ENCODE measurements at regions not wholly inside any gene's neighbourhood (a gene's known extent, or its start where the extent isn't known, plus 50 kb on each side); places are given as distances from the start of the nearest gene placed in this dataset.

DNA sequence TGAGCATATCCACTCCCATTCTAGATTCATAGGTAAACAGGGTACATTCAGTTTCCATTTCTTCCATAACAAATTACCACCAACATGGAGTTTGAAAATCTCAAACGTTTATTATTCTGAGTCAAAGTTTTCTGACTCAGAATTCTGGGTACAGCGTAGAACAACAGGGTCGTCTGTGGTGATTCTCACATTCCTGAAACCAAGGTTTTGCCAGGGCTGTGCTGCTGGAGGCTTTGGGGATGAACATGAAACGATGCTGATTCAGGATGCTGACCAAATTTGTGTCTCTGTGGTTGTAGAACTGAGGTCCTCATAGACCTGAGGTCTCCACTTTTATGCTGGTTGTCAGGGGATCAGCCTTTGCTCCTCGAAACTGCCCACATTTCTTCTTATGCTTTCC lies 255.7 kb downstream of the DSEL start:
- no peak for DNase-seq
- Mint-ChIP-seq H3K4me1 (peaks cover 28% of the 10 kb centered on the region), H3K27me3 (no peaks in the 10 kb centered on the region), H3K9me3 (no peaks in the 10 kb centered on the region), H3K36me3 (ENCODE audit: low read depth) (no peaks in the 10 kb centered on the region), H3K4me3 (no peak overlapping the region), H3K27ac (no peak overlapping the region)
- no peak for ATAC-seq

DNA sequence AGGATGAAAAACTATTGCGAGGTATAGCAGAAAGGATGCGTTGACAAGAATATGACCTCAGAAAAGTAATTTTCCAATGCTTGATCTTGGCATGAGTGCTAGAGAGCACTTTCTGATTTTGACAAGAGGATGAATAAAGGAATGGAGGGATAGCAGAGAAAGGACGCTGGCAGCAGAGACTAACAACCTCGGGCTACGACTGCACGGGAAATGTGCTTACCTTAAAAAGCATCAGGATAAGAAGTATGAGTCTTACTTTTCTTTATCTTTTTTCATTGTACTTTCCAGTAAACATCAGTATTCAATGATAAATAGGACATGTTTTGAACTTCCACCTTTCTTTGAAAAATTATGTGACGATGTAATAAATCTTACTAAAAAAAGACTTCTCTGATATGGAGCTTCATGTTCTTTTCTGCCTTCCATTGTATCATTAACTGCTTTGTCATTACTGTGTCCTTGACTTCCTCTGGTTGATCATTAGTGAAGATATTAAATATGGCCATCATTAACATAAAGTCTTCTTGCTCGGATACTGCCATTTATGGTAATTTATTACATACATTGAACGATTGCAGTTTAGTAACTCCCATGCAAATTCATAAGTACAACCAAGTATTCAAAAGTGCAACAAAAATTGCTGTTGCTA lies 265.6 kb downstream of the DSEL start:
- no peaks in the 10 kb centered on the region for H3K9me3 Mint-ChIP-seq
- H3K27ac Mint-ChIP-seq, result no peak overlapping the region
- H3K36me3 Mint-ChIP-seq (ENCODE audit: low read depth), result no peaks in the 10 kb centered on the region
- no peak for ATAC-seq
- H3K4me1 Mint-ChIP-seq, result no peaks in the 10 kb centered on the region
- no peaks in the 10 kb centered on the region for H3K27me3 Mint-ChIP-seq
- DNase-seq, result no peak
- no peak overlapping the region for H3K4me3 Mint-ChIP-seq

DNA sequence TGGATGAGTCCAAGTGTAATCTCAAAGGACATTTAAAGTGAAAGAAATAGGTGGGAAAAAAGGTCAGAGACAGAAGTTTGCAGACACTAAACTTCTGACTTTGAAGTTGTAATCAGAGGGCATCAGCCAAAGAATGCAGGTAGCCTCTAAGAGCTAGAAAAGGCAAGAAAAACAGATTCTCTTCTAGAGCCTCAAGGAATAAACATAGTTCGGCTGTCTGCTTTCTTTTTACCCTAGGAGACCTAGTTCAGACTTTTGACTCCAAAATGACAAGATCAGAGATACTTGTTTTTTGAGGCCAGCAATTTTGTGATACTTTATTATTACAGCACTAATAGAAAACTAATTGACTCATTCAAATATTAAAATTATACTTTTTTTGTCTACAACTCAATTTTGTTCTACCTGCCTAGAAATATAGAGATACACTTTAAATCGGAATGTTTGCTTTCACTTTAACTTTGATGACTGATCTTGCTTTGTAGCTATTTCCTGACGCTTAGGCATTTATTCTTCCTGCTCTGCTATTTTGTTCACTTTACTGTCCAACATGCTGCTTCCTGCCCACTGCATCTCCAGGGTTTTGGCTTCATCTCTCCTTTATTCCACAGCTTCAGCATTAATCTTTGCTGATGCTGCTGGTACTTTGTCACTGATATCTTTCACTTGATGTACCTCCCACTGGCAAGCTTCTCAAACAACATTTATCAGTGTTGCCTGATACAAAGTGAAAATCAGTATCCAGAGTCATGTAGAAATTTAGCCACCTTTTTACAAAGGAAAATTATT lies 272.5 kb downstream of the DSEL start:
- Mint-ChIP-seq H3K27ac (peak overlapping the region; percentile 75), H3K4me1 (peaks cover 38% of the 10 kb centered on the region), H3K4me3 (peak overlapping the region; percentile 84), H3K9me3 (no peaks in the 10 kb centered on the region), H3K36me3 (ENCODE audit: low read depth) (no peaks in the 10 kb centered on the region), H3K27me3 (no peaks in the 10 kb centered on the region)
- DNase-seq (no peak), ATAC-seq (no peak)

DNA sequence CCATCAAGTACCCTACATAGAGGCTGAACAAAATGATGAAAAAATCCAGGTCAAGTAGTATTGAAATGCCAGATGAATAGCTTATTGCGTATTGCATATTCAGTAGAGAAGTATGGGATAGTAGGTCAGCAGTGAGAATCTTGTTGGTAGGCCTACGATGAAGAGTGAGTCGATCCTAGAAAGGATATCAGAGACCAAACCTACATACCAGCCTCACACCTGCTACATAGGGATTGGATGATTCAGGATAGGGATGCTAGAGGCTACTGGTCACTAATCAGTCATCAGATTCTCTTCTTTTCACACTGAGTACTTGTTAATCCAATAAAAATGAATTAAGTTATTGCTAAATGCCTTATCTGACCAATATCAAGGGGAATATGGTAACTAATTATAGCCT lies 274.5 kb downstream of the DSEL start:
- peaks cover 38% of the 10 kb centered on the region for H3K4me1 Mint-ChIP-seq
- ATAC-seq (no peak), DNase-seq (no peak)
- no peaks in the 10 kb centered on the region for H3K9me3 Mint-ChIP-seq
- no peaks in the 10 kb centered on the region for H3K27me3 Mint-ChIP-seq
- H3K4me3 Mint-ChIP-seq, result no peak overlapping the region
- H3K27ac Mint-ChIP-seq, result no peak overlapping the region
- H3K36me3 Mint-ChIP-seq (ENCODE audit: low read depth), result no peaks in the 10 kb centered on the region

DNA sequence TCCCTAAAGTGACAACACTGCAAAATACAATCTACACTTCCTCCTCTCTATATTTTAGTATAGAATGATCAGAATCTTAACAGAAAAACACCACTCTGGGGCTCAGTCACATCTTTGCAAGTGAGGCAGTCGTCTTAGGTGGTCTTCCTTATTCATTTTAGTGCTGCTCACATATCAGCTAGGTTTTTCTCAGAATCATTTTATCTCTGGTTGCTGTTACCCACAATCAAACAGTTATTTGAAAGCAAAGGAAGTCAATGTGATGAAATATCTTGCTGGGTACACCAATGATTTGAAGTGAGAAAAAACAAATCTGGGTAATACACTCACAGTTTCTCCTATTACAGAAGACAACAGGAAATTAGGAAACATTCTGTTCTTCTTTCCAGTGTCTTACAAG lies 275.2 kb downstream of the DSEL start:
- no peak overlapping the region for H3K27ac Mint-ChIP-seq
- ATAC-seq (no peak), DNase-seq (no peak)
- H3K4me3 Mint-ChIP-seq, result no peak overlapping the region
- H3K4me1 Mint-ChIP-seq, result peaks cover 38% of the 10 kb centered on the region
- H3K9me3 Mint-ChIP-seq, result no peaks in the 10 kb centered on the region
- H3K27me3 Mint-ChIP-seq, result no peaks in the 10 kb centered on the region
- H3K36me3 Mint-ChIP-seq (ENCODE audit: low read depth), result no peaks in the 10 kb centered on the region

DNA sequence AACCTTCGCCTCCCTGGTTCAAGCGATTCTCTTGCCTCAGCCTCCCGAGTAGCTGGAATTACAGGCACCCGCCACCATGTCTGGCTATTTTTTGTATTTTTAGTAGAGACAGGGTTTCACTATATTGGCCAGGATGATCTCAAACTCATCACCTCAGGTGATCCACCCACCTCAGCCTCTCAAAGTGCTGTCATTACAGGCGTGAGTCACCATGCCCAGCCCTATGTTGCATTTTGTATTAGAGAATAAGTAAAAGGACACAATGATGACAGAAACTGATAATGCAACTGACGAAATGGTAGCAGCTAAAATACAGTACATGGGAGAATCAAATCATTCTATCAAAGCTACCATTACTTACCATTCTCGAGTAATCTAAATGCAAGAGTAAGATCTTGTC lies 276.7 kb downstream of the DSEL start:
- Mint-ChIP-seq H3K9me3 (no peaks in the 10 kb centered on the region), H3K27me3 (no peaks in the 10 kb centered on the region), H3K36me3 (ENCODE audit: low read depth) (no peaks in the 10 kb centered on the region), H3K4me3 (no peak overlapping the region), H3K4me1 (peaks cover 38% of the 10 kb centered on the region), H3K27ac (no peak overlapping the region)
- DNase-seq, result peak; percentile 6
- ATAC-seq, result no peak

DNA sequence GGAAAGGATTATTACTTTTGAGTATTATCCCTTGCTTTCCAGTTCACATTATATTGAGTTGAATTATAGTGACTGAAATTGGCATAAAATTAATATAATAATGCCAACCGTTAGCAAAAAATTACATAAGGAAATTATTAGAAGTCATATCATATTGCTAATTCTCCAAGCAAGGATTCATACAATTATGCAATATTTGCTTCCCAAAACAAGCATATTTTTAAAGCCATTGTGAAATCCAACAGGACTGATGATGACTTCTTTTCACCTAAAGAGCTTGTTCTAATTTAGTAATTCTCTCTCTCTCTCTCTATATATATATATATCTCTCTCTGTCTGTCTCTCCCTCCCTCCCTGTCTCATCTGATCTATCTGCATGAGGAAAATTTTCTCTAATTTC lies 283.5 kb downstream of the DSEL start:
- no peaks in the 10 kb centered on the region for H3K36me3 Mint-ChIP-seq (ENCODE audit: low read depth)
- H3K4me3 Mint-ChIP-seq, result no peak overlapping the region
- no peaks in the 10 kb centered on the region for H3K4me1 Mint-ChIP-seq
- DNase-seq (no peak), ATAC-seq (no peak)
- peaks cover 3% of the 10 kb centered on the region for H3K9me3 Mint-ChIP-seq
- no peaks in the 10 kb centered on the region for H3K27me3 Mint-ChIP-seq
- H3K27ac Mint-ChIP-seq, result no peak overlapping the region

DNA sequence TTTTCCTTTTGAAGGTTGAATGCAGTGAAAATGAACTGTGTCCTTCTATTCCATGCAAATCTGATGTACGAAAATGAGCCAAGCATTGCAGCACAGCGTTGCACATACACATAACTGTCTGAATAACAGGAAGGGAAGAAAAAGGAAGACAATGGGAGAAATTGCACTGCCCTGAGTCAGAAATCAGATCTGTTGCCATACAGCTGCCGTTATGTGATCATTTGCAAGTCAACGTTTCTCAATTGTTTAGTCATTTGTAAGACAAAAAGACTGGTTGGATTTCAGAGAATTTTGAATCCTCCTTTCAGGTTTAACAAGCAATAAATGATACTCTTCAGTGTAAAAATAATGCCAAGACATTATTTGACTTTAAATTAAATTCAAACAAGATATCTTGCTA lies 284.1 kb downstream of the DSEL start:
- Mint-ChIP-seq H3K4me3 (no peak overlapping the region), H3K9me3 (peaks cover 3% of the 10 kb centered on the region), H3K36me3 (ENCODE audit: low read depth) (no peaks in the 10 kb centered on the region), H3K27ac (no peak overlapping the region), H3K27me3 (no peaks in the 10 kb centered on the region), H3K4me1 (no peaks in the 10 kb centered on the region)
- ATAC-seq, result no peak
- no peak for DNase-seq

DNA sequence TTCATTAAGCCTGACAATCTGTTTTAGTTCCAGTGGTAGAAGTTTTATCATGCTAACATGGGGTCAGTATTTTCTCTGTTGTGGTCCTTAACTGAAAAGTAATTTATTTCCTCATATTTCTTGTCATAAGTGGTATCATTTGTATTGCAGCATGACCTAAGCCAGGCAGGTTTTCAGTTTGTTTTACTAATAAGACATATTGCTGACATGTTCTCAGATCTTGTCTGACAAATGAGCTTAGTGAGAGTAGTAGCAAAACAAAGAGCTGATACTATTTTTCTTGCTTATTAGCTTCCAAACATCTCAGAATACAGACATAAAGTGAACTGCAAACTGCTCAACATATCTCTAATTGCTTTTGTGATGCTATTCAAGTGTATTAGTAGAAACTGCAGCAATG lies 293.6 kb downstream of the DSEL start:
- no peaks in the 10 kb centered on the region for H3K36me3 Mint-ChIP-seq (ENCODE audit: low read depth)
- H3K27ac Mint-ChIP-seq, result no peak overlapping the region
- ATAC-seq (no peak), DNase-seq (no peak)
- H3K4me3 Mint-ChIP-seq, result no peak overlapping the region
- no peaks in the 10 kb centered on the region for H3K9me3 Mint-ChIP-seq
- peaks cover 3% of the 10 kb centered on the region for H3K4me1 Mint-ChIP-seq
- no peaks in the 10 kb centered on the region for H3K27me3 Mint-ChIP-seq

DNA sequence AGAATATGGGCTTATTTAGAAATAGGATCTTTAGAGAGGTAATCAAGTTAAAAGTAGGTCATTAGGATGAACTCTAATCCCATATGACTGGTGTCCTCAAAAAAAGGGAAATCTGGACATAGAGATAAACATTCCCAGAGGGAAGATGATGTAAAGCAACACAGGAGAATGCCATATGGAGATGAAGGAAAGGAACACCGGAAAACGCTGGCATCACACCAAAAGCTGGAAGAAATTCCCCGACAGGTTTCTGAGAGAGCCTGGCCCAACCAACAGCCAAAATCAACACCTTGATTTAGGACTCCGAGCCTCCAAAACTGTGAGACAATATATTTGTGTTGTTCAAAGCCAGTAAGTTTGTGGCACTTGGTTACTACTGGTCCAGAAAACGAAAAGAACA lies 296.7 kb downstream of the DSEL start:
- Mint-ChIP-seq H3K4me1 (peaks cover 4% of the 10 kb centered on the region), H3K27me3 (no peaks in the 10 kb centered on the region), H3K4me3 (no peak overlapping the region), H3K36me3 (ENCODE audit: low read depth) (no peaks in the 10 kb centered on the region), H3K9me3 (no peaks in the 10 kb centered on the region), H3K27ac (no peak overlapping the region)
- no peak for ATAC-seq
- no peak for DNase-seq

DNA sequence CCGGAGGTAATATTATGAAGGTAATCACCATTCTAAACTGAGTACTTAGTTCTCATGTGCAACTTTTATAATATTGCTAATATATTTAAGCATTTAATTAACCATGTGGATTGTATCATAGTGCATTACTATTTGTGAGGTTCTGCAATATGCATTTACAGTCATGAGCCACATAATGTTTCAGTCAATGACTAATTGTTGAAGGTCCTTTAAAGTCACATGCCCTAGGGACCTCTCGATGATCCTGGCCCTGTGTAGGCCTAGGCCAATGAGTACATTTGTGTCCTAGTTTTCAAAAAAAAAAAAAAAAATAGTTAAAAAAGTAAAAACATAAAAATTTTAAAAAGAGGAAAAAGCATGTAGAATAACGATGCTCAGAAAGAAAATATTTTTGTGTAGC lies 298.0 kb downstream of the DSEL start:
- peaks cover 4% of the 10 kb centered on the region for H3K4me1 Mint-ChIP-seq
- no peaks in the 10 kb centered on the region for H3K36me3 Mint-ChIP-seq (ENCODE audit: low read depth)
- DNase-seq (no peak), ATAC-seq (no peak)
- H3K9me3 Mint-ChIP-seq, result no peaks in the 10 kb centered on the region
- no peak overlapping the region for H3K4me3 Mint-ChIP-seq
- no peaks in the 10 kb centered on the region for H3K27me3 Mint-ChIP-seq
- H3K27ac Mint-ChIP-seq, result no peak overlapping the region

DNA sequence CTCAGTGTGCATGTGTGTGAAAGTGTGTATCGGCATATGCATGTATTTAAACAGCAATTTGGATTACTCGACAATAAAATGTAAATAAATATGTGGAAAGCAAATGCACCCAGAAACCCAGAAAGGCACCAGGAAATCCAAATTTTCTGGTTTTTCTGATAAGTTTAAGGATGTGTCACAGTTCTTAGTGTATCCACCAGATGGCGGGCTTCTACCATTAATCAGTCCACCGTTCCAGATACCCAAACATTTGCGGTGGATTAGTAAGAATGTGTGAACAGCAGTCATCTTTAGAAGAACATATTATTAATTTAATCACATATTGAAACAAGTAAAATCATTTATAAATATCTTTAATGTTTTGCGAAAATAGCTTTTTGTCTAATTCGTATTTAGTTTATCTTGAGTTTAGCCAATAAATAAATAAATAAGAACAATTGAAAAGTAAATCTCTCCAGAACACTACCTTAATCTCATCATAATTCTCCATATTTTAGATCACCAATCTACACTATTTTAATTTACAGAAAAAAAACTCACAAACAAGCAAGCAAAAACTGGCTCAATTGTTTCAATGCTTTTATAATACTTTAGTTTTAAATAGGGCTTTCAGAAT lies 298.9 kb downstream of the DSEL start:
- DNase-seq (peak; percentile 54), ATAC-seq (peak; percentile 75)
- Mint-ChIP-seq H3K27ac (no peak overlapping the region), H3K4me3 (no peak overlapping the region), H3K36me3 (ENCODE audit: low read depth) (no peaks in the 10 kb centered on the region), H3K9me3 (no peaks in the 10 kb centered on the region), H3K27me3 (no peaks in the 10 kb centered on the region), H3K4me1 (peaks cover 4% of the 10 kb centered on the region)

DNA sequence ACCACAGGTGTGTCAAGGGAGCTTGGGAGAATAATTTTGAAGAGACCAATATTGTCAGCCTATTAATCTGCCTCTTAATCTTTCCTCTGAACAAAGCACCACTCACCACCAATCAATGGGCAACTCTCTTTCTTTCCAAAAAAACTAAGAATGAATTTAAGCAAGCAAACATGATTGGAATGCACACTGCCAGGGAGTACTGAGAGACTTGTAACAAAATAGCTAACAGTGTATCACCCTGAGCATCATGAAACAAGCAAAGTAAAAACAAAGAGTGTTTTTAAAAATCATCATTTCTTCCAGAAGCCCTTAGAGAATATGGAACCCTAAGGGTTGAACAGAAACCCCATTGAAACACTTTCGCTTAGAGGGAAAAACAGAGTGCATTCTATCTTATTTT lies 299.7 kb downstream of the DSEL start:
- Mint-ChIP-seq H3K36me3 (ENCODE audit: low read depth) (no peaks in the 10 kb centered on the region), H3K27me3 (no peaks in the 10 kb centered on the region), H3K4me3 (no peak overlapping the region), H3K27ac (no peak overlapping the region), H3K9me3 (no peaks in the 10 kb centered on the region), H3K4me1 (peaks cover 4% of the 10 kb centered on the region)
- DNase-seq, result no peak
- ATAC-seq, result no peak

DNA sequence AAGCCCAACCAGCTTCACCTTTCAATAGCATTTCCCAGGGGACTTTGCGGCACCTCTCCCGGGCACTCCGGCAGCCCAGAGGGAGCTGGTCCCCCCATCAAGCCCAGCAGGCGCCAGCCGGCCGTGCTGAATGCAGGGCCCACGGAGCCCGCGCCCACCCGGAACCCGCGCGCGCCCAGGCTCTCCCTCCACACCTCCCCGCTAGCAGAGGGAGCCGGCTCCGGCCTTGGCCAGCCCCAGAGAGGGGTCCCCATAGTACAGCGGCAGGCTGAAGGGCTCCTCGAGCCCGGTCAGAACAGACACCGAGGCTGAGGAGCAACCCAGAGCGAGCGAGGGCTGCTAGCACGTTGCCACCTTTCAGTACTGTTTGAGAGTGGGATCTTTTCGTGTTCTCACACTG lies 300.8 kb downstream of the DSEL start:
- Mint-ChIP-seq H3K27me3 (no peaks in the 10 kb centered on the region), H3K27ac (no peak overlapping the region), H3K4me1 (peaks cover 4% of the 10 kb centered on the region), H3K9me3 (no peaks in the 10 kb centered on the region), H3K36me3 (ENCODE audit: low read depth) (no peaks in the 10 kb centered on the region), H3K4me3 (no peak overlapping the region)
- DNase-seq, result no peak
- ATAC-seq, result no peak

DNA sequence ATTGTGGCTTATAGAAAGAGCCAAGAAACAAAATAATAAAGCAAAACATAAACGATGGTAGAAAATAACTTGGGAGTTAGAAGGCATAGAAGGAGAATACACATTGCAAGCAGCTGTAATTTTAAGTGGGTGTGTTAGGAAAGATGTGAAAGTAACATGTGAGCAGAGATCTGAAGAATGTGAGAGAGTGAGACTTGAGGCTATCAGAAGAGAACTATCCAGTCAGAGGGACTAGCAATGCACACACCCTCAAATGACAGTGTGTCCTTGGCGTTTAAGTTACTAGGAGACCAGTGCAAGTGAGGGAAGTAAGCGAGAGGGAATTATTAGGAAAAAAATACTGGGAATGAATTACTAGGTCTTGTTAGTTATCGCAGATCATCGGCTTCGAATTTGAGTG lies 304.9 kb downstream of the DSEL start:
- Mint-ChIP-seq H3K27me3 (no peaks in the 10 kb centered on the region), H3K27ac (no peak overlapping the region), H3K4me3 (no peak overlapping the region), H3K36me3 (ENCODE audit: low read depth) (no peaks in the 10 kb centered on the region), H3K4me1 (no peaks in the 10 kb centered on the region), H3K9me3 (no peaks in the 10 kb centered on the region)
- ATAC-seq, result no peak
- DNase-seq, result no peak

Measured in activated naive CD8-positive, alpha-beta T cell treated with anti-CD3 and anti-CD28 coated beads, Interleukin-2, amount 50 U/mL, for 24 hours (primary cell).